Caco-2 (cell line): ENCODE measurements at regions not wholly inside any gene's neighbourhood (a gene's known extent, or its start where the extent isn't known, plus 50 kb on each side); places are given as distances from the start of the nearest gene placed in this dataset.
"Not testable (repeated sequence)": the region's sequence is repeated elsewhere in the genome, so short reads cannot be mapped to it uniquely, and the experiment has no call there.

ENCODE experiments used
- BruUV-seq: library from RNA; stranded (reverse); fragments of 400-500 nt; replicated peaks from 2 replicates; lab custom pipeline; 2021; lab: Mats Ljungman, UMichigan
- CTCF ChIA-PET: fragments of 300-600 bp; sonication (Branson Sonifier 250); formaldehyde crosslinking; loops from one replicate; lab custom pipeline; 2022; ENCODE audit warnings: antibody characterized with exemption; lab: Charles Lee
- POLR2A ChIA-PET: fragments of 300-600 bp; sonication (Branson Sonifier 250); formaldehyde crosslinking; loops from one replicate; lab custom pipeline; 2022; ENCODE audit warnings: antibody characterized with exemption; lab: Charles Lee
- DNase-seq, 2 experiments: peaks; one replicate each; pipeline versions ENCODE4 v3.0.0 to v3.0.0-alpha.2; 2020 to 2022
- H3K27me3 ChIP-seq: replicated peaks from 2 replicates; pipeline ENCODE4 v1.6.0; 2011; ENCODE audit warnings: low read length; ENCODE audit not compliant: control insufficient read depth, insufficient read depth
- H3K36me3 ChIP-seq: 2 replicates; pipeline ENCODE4 v1.5.1; 2011; ENCODE audit warnings: low read length; ENCODE audit not compliant: control insufficient read depth, insufficient read depth
- H3K4me1 ChIP-seq: fragments of 250-450 bp; sonication (Bioruptor Pico); 2 replicates; pipeline ENCODE4 v1.5.1; 2020; ENCODE audit warnings: mild to moderate bottlenecking
- H3K4me3 ChIP-seq: 2 replicates; pipeline ENCODE4 v1.5.1; 2011; ENCODE audit warnings: low read depth, mild to moderate bottlenecking, control low read depth, low read length
- H3K9me3 ChIP-seq: fragments of 250-450 bp; sonication (Bioruptor Pico); 2 replicates; pipeline ENCODE4 v1.5.1; 2020; ENCODE audit warnings: mild to moderate bottlenecking, moderate library complexity
- H3K27ac Mint-ChIP-seq: one replicate; pipeline ENCODE4 v1.8.0; 2022; ENCODE audit warnings: mixed read lengths; ENCODE audit not compliant: unreplicated experiment
- H3K27me3 Mint-ChIP-seq: one replicate; pipeline ENCODE4 v1.8.0; 2022; ENCODE audit warnings: mixed read lengths; ENCODE audit not compliant: insufficient read depth, unreplicated experiment
- H3K36me3 Mint-ChIP-seq: one replicate; pipeline ENCODE4 v1.8.0; 2022; ENCODE audit warnings: mild to moderate bottlenecking, mixed read lengths; ENCODE audit not compliant: insufficient read depth, unreplicated experiment
- H3K4me1 Mint-ChIP-seq: one replicate; pipeline ENCODE4 v1.8.0; 2022; ENCODE audit warnings: low read depth, mixed read lengths; ENCODE audit not compliant: unreplicated experiment
- H3K4me3 Mint-ChIP-seq: one replicate; pipeline ENCODE4 v1.8.0; 2022; ENCODE audit warnings: mild to moderate bottlenecking, moderate library complexity, mixed read lengths; ENCODE audit not compliant: unreplicated experiment
- H3K9me3 Mint-ChIP-seq: one replicate; pipeline ENCODE4 v1.8.0; 2022; ENCODE audit warnings: mixed read lengths; ENCODE audit not compliant: unreplicated experiment
- CTCF ChIP-seq, 2 experiments: fragments of 200-600 bp in 1 of 2; IDR thresholded peaks; 1 replicate in 1 of 2; 2 replicates in 1 of 2; pipeline versions ENCODE4 v1.5.1 to v1.8.0; 2011 to 2022; ENCODE audit warnings: antibody characterized with exemption in 1 of 2, control low read depth in 1 of 2, inconsistent platforms in 1 of 2, low read depth in 1 of 2, low read length in 1 of 2, mild to moderate bottlenecking in 1 of 2, moderate library complexity in 1 of 2; ENCODE audit not compliant: insufficient read depth in 1 of 2, severe bottlenecking in 1 of 2, unreplicated experiment in 1 of 2
- intact Hi-C: fragments of 100-400 bp; cut with micrococcal nuclease; formaldehyde crosslinking; loops from one replicate; pipeline ENCODE4 v1.10.0; 2022; ENCODE audit not compliant: unreplicated experiment

DNA sequence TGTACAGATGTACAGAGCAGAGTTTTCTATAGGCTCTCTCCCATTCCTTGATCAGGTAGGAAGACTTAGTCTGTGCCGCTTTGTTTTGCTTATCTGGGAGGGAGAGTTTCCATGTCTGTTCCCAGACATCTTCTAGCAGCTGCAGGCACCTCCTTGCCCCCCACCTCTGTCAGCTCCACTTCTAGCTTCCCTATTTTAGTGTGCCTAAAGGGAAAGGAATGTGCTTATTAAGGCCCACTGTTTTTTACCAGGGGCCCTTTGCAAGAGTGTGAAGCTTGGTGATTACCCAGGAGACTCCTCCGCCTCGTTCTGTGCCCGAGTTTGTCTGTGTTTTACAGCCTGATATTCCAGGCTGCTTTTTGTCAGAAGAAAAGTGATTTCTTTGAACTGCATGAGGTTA is 1984.4 kb downstream of the OLFM4 start:
- no peaks in the 10 kb centered on the region for H3K36me3 Mint-ChIP-seq
- no peaks in the 10 kb centered on the region for H3K4me1 ChIP-seq
- H3K27ac Mint-ChIP-seq: no peak overlapping the region
- no peak overlapping the region for H3K4me3 ChIP-seq
- no TSS peak for BruUV-seq
- H3K9me3 ChIP-seq: no peaks in the 10 kb centered on the region
- intact Hi-C loops: no loop called here
- peaks cover 7% of the 10 kb centered on the region for H3K27me3 Mint-ChIP-seq
- H3K4me1 Mint-ChIP-seq: no peaks in the 10 kb centered on the region
- H3K27me3 ChIP-seq: no peaks in the 10 kb centered on the region
- H3K9me3 Mint-ChIP-seq: no peaks in the 10 kb centered on the region
- no peaks in the 10 kb centered on the region for H3K36me3 ChIP-seq
- ChIA-PET POLR2A (no interaction called here), CTCF (no interaction called here)
- TF ChIP-seq CTCF (IDR thresholded peaks at IDR 0.05; ENCODE audit: insufficient read depth in 1 of 2, low read depth in 1 of 2, low read length in 1 of 2, severe bottlenecking in 1 of 2, unreplicated experiment in 1 of 2): no peak
- no peak overlapping the region for H3K4me3 Mint-ChIP-seq
- no peak for DNase-seq

DNA sequence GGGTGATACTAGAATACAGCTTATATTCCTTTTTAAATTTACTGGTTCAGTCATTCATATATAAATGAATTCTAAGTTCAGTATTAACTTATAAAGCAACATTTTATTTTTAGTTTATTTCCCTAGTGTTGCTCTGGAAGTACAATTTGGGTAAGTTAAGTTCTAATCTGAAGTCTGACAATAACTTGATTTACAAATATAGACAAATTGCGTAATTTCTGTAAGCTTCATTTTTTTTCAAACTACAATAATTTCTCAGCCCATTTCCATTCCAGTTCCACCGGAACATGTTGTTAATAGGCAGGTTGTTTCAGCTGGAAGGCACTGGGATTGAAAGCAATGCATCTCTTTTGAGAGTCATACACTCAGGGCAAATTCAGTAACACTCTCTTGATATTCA is 2000.7 kb downstream of the OLFM4 start:
- ChIA-PET POLR2A (no interaction called here), CTCF (no interaction called here)
- H3K4me1 ChIP-seq: no peaks in the 10 kb centered on the region
- Mint-ChIP-seq H3K27me3 (peaks cover 5% of the 10 kb centered on the region), H3K36me3 (no peaks in the 10 kb centered on the region), H3K9me3 (peaks cover 18% of the 10 kb centered on the region), H3K4me3 (no peak overlapping the region), H3K27ac (no peak overlapping the region), H3K4me1 (no peaks in the 10 kb centered on the region)
- no peak for DNase-seq
- BruUV-seq: no TSS peak
- H3K4me3 ChIP-seq: no peak overlapping the region
- intact Hi-C loops: no loop called here
- H3K27me3 ChIP-seq: no peaks in the 10 kb centered on the region
- TF ChIP-seq CTCF (IDR thresholded peaks at IDR 0.05; ENCODE audit: insufficient read depth in 1 of 2, low read depth in 1 of 2, low read length in 1 of 2, severe bottlenecking in 1 of 2, unreplicated experiment in 1 of 2): no peak
- H3K9me3 ChIP-seq: no peaks in the 10 kb centered on the region; the same call in 1 of the 2 replicates
- H3K36me3 ChIP-seq: no peaks in the 10 kb centered on the region

DNA sequence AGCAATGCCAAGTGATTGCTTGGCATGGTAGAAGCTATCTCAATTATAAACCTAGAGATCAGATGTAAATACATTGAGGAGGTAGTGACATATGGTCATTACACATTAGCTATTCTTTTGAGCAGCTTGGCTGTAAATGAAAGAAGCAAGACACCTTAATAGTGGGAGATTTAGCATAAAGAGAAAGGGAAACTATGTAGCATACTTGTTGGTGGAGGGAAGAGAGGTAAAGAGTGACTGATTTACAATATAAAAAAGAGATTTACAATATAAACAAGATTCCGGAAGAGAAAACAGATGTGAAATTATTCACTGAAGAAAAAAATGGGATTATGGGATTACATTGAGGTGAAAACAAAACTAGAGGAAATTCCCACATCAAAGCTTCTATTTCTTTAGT is 2009.6 kb downstream of the OLFM4 start:
- no peak overlapping the region for H3K4me3 Mint-ChIP-seq
- ChIA-PET POLR2A (no interaction called here), CTCF (no interaction called here)

GRCh38 chr13:55053891-55054550 is 2025.4 kb downstream of the OLFM4 start:
- H3K4me1 Mint-ChIP-seq, H3K27me3 ChIP-seq, BruUV-seq, intact Hi-C loops, H3K36me3 Mint-ChIP-seq, H3K27ac Mint-ChIP-seq, H3K4me1 ChIP-seq, DNase-seq, CTCF ChIA-PET, H3K27me3 Mint-ChIP-seq, H3K9me3 ChIP-seq, H3K36me3 ChIP-seq, H3K9me3 Mint-ChIP-seq, H3K4me3 Mint-ChIP-seq, H3K4me3 ChIP-seq, POLR2A ChIA-PET: not testable (repeated sequence)

More for the DNA sequence above, 2009.6 kb downstream of the OLFM4 start:
- Histone ChIP-seq H3K9me3 (no peaks in the 10 kb centered on the region), H3K4me3 (no peak overlapping the region), H3K4me1 (no peaks in the 10 kb centered on the region), H3K27me3 (no peaks in the 10 kb centered on the region), H3K36me3 (no peaks in the 10 kb centered on the region)
- H3K36me3 Mint-ChIP-seq: no peaks in the 10 kb centered on the region
- BruUV-seq: no TSS peak
- TF ChIP-seq CTCF (IDR thresholded peaks at IDR 0.05; ENCODE audit: insufficient read depth in 1 of 2, low read depth in 1 of 2, low read length in 1 of 2, severe bottlenecking in 1 of 2, unreplicated experiment in 1 of 2): no peak
- H3K27me3 Mint-ChIP-seq: no peaks in the 10 kb centered on the region
- no peaks in the 10 kb centered on the region for H3K4me1 Mint-ChIP-seq
- no peak overlapping the region for H3K27ac Mint-ChIP-seq
- H3K9me3 Mint-ChIP-seq: no peaks in the 10 kb centered on the region
- DNase-seq: no peak
- intact Hi-C loops: no loop called here

DNA sequence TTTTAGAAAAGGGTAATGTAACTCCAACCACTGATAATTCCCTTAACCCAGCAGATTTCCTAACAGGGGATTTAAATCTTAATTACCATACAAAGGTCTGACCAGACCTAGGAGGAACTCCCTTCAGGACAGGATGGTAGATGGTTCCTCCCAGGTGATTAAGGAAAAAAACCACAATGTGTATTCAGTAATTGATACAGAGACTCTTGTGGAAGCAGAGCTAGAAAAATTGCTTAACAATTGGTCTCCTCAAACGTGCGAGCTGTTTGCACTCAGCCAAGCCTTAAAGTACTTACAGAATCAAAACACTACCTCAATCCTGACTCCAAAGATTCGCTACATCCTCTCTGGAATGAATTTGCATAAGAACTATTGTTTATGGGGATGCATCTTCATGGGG is 2027.1 kb downstream of the OLFM4 start:
- H3K4me3 ChIP-seq, H3K9me3 ChIP-seq, intact Hi-C loops, H3K9me3 Mint-ChIP-seq, H3K27ac Mint-ChIP-seq, H3K36me3 Mint-ChIP-seq, H3K36me3 ChIP-seq, CTCF ChIA-PET, H3K4me1 Mint-ChIP-seq, H3K27me3 Mint-ChIP-seq, H3K27me3 ChIP-seq, POLR2A ChIA-PET, DNase-seq, H3K4me3 Mint-ChIP-seq, BruUV-seq, H3K4me1 ChIP-seq: not testable (repeated sequence)
